RCC 7860 (cell line): ENCODE measurements at regions not wholly inside any gene's neighbourhood (a gene's known extent, or its start where the extent isn't known, plus 50 kb on each side); places are given as distances from the start of the nearest gene placed in this dataset.
"Not testable (repeated sequence)": the region's sequence is repeated elsewhere in the genome, so short reads cannot be mapped to it uniquely, and the experiment has no call there.

Source experiments
- DNase-seq: peaks from one replicate; pipeline ENCODE4 v3.0.0-alpha.2; 2015; ENCODE audit warnings: low spot score
- FAIRE-seq: peaks from 2 replicates; lab custom pipeline; 2012; peaks lifted over from hg19 to GRCh38; lab: Jason Lieb, UNC

DNA sequence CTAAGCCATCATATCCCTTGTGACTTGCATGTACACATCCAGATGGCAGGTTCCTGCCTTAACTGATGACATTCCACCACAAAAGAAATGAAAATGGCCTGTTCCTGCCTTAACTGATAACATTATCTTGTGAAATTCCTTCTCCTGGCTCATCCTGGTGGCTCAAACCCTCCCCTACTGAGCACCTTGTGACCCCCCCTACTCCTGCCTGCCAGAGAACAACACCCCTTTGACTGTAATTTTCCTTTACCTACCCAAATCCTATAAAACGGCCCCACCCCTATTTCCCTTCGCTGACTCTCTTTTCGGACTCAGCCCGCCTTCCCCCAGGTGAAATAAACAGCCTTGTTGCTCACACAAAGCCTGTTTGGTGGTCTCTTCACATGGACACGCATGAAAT is 390.0 kb downstream of the TUSC1 start:
- not testable (repeated sequence) for FAIRE-seq, DNase-seq

DNA sequence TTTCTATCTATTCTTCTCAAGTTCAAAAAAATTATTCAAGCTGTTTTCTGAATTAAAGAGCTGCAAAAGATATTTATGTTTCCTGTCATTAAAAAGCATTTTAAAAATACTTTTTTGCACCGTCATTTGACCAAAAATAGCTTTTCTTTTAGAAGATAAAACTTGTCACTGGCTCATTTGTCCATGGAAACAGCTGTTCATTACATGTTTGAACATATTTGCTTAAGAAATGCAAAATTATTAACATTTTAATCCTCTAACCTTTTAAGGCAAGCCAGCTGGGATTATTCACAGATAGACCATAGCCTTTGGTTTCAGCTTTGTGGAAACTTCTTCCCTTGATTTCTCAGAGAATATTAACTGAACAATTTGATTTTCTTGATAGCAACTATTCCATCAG is 393.9 kb downstream of the TUSC1 start:
- DNase-seq (no peak), FAIRE-seq (no peak)

DNA sequence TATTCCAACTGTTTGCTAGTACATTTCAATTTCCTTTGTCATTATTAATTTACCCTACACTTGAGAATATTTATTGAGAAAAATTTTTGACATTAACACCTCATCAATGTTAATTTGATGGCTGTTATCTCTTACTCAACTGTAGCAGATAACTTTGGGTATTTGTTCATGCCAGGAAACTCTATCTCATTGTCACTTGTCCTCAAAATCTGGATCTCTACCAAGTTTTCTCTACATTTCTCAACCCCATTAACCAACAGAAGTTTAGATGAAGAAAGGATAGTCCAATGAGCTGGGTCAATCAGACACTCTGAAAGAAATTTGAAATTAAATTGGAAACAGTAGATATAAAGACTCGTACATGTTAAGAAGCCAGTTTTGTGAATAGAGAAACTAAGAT is 395.3 kb downstream of the TUSC1 start:
- DNase-seq: no peak

GRCh38 chr9:25261445-25261844 is 416.8 kb downstream of the TUSC1 start:
- DNase-seq (no peak), FAIRE-seq (no peak)

More for the DNA sequence above, 395.3 kb downstream of the TUSC1 start:
- no peak for FAIRE-seq

GRCh38 chr9:25260046-25260445 is 418.2 kb downstream of the TUSC1 start:
- FAIRE-seq (no peak), DNase-seq (no peak)

- DNase-seq (no peak), FAIRE-seq (no peak)
Observed at GRCh38 chr9:25255216-25255615, 423.0 kb downstream of the TUSC1 start.

DNA sequence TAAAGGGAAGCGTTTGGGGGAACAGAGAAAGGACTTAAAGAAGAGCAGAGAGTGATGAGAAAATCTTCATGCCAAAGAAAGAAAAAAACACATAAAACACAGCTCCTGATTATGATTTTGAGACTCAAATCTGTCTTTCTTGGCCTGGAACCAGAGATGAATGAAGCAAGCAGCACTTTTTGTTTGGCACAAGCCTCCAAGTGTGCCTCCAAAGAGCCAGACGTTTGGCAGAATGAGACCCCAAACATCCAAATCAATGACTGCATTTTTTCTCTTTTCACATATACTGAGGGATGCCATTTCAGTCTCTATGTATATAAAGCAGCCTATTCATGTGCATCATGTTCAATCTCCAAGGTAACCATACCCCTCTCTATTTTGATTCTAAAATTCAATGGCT is 424.2 kb downstream of the TUSC1 start:
- no peak for FAIRE-seq

GRCh38 chr9:25241421-25241820 is 436.8 kb downstream of the TUSC1 start:
- FAIRE-seq: no peak
- no peak for DNase-seq

More for the DNA sequence above, 424.2 kb downstream of the TUSC1 start:
- no peak for DNase-seq

- no peak for DNase-seq
- no peak for FAIRE-seq
Observed at GRCh38 chr9:25226901-25227686, 451.1 kb downstream of the TUSC1 start.

DNA sequence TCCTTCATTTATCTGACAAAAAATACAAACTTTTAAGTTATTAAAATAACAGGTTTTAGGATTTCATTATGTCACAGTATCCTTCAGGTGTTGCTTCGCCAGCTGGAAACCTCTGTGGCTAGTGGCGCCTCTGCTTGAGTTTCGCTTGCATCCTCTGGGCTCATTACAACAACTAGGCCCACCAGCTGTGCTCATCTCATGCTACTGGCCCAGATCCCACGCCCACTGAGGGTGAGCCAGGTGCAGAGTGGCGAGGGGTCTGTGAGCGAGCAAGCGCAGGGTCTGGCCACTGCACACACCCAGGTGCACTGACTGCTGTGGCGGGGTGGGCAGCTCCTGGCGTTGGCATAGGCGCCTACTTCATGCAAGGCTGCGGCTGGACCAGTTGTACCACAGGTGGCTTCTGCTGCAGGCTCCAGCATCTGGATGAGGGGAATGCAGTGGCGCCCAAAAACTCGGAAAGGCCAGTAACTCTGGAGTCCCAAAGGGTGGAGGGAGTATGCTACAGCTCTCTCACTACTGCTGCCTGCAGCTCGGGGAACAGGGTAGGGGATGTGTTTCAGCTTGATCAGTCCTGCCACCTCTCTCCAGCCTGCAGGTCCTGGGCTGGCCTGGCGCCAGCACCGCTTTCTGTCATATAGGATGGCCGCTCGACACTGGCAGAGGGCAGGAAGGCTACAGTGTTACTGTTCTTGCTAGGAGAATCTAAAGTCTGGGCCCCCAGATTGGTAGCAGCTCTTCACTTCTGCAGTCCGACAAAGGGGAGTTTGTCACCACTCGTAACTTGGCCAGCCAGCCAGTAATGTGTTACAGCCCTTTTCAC is 452.1 kb downstream of the TUSC1 start:
- FAIRE-seq (no peak), DNase-seq (no peak)

DNA sequence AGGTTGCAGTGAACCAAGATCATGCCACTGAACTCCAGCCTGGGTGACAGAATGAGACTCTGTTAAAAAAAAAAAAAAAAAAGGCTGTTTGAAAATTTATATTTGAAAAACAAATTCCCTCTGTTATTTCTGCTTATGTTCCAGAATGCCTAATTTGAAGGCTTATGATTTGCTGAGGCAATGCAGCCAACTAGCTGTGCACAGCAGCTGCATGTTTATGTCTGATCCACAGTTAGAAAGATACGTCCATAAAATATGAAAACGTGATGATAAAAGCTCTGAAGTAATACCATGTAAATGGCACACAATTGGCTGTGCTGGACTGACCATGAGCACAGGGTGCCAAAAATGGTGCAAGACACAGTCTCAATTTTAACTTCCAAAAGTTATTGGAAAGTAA is 453.2 kb downstream of the TUSC1 start:
- DNase-seq: no peak
- no peak for FAIRE-seq

DNA sequence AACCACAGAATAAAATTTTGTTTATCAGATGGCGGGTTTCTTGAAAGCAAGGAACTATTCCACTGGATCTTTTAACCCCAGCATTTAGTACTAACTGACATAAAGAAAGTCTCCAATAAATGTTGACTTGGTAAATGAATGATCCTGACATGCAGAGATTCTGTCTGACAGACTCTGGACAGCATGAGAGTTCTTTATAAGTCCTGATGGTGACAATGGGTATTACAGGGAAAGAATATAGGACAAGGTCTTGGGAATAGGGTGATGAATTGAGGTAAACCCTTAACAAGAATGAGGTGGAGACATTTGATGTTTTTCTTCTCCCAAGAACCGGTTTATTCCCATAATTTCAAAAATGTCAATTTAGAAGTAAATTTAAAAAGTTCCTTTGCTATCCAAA is 453.9 kb downstream of the TUSC1 start:
- FAIRE-seq (no peak), DNase-seq (no peak)

DNA sequence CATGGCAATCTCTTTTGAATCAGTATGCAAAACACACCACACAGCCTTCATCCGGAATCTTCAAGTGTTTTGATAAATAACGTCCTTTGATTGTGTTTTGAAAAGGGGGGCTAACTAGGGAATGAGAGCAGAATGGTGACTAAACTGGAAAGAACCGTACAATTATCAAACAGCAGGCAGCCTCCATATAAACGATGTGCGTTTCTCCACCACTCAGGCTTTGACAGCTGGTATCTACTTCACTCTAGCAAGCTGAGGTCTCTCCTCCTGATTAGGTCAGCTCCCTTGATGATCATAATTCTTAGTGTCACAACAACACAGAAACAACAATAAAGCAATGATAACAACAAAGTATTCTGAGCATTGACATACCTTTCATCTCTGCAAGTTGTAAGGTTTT is 465.9 kb downstream of the TUSC1 start:
- FAIRE-seq (no peak), DNase-seq (no peak)

- DNase-seq: no peak
- FAIRE-seq: no peak
Observed at GRCh38 chr9:25207402-25208195, 470.6 kb downstream of the TUSC1 start.

GRCh38 chr9:25206027-25206426 is 472.2 kb downstream of the TUSC1 start:
- FAIRE-seq: no peak

GRCh38 chr9:25205285-25205684 is 473.0 kb downstream of the TUSC1 start:
- no peak for DNase-seq
- FAIRE-seq: no peak

More at GRCh38 chr9:25206027-25206426, 472.2 kb downstream of the TUSC1 start:
- no peak for DNase-seq

DNA sequence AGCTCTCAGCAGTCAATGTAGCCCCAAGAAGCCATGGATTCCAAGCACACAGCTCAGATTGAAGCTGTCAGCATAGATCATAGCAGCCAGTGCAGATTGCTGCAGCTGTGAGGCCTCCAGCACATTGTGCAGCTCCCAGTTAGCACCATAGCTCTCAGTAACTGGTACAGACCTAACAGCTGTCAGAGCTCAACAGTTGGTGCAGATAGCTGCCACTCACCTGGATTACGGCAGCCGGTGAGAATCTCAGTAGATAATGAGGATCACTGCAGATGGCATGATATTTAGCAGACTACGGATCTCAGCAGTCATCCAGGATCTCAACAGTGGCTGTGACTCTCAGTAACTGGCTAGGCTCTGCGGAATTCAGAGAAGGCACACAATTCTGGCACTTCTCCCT is 500.4 kb downstream of the TUSC1 start:
- no peak for FAIRE-seq
- no peak for DNase-seq

DNA sequence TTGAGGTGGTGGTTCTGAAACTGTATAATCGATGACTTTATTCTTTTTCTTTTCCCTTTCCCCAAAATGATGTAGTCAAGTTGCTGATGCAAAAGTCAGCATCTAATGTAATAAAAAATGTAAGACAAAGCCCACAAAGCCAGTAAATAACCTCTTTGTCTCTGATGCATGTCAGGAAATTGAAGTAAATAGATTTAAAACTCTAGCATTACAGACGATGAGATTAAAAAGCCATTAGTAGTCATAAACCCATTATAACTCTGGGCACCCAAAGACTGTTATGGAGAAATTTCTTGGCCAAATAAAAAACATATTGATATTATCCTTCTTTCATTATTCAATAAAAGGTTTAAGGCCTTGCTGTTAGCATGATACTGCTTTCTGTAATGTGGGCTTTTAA is 548.7 kb downstream of the TUSC1 start:
- DNase-seq (no peak), FAIRE-seq (no peak)

DNA sequence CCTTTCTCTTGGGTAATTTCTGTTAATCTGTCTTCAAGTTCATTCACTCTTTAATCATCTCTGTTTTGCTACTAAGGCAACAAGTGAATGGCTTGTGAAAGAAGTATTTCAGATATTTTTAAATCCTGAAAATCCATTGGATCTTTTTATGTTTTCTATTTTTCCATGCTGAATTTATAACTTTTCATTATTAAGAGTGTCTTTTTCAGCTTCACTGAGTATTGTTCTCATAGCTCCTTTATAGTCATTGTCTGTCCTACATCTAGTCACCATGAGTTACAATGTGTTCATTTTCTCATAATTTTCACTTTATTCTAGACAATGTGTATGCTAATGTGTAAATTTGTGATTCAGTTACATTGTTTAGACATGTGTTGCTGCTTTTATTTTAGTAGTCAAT is 556.4 kb downstream of the TUSC1 start:
- no peak for FAIRE-seq
- DNase-seq: no peak

DNA sequence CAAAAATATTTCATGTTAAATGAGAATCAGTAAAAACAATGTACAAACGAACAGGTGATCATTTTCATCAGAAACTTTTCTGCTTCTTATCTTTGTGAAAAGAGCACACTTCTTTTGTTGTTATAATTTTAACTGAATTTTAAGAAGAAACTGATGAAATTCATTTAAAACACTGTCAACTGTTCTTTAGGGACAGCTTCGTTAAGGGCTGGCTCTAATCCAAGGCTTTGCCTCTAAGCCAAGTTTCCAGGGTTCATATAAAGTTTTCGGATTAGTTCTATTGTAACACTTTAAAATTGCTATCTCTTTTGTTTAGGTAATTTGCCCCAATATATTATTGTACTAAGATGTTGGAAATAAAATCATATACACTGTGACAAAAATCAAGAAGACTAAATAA is 559.2 kb downstream of the TUSC1 start:
- no peak for DNase-seq
- no peak for FAIRE-seq

DNA sequence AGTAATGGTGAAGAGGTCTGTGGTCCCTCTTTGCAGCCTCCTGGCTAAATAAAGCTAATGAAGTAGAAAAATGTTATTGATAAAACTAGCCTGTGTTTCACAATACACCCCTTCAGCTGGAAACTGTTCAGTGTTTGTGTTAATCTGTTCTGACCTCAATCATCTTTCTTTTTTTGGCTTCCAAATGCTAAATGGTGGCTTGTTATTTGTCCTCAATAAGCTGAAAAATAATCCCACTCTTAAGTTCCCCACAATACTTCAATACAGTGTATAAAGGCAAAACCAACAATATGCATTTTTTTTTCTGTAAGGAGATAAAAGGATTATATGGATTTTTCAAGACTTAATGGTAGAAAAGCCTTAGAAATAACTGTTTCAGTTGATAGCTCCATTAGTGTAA is 560.5 kb downstream of the TUSC1 start:
- FAIRE-seq (no peak), DNase-seq (no peak)
